Fibroblast of peridontal ligament (primary cell): ENCODE measurements at regions not wholly inside any gene's neighbourhood (a gene's known extent, or its start where the extent isn't known, plus 50 kb on each side); places are given as distances from the start of the nearest gene placed in this dataset.
"Not testable (repeated sequence)": the region's sequence is repeated elsewhere in the genome, so short reads cannot be mapped to it uniquely, and the experiment has no call there.

Experiments
- DNase-seq: peaks from one replicate; pipeline ENCODE4 v3.0.0-alpha.2; 2010; ENCODE audit errors: extremely low read depth

- DNase-seq: no peak
Observed at GRCh38 chr14:104481323-104481722, 98.2 kb upstream of the C14orf180 start.

GRCh38 chr14:104482017-104482416, 97.5 kb upstream of the C14orf180 start:
- DNase-seq: not testable (repeated sequence)

- DNase-seq: no peak
Observed at GRCh38 chr14:104486222-104486923, 93.2 kb upstream of the C14orf180 start.

GRCh38 chr14:104494483-104494882, 85.1 kb upstream of the C14orf180 start:
- no peak for DNase-seq

- DNase-seq: no peak
Observed at GRCh38 chr14:104496095-104496494, 83.5 kb upstream of the C14orf180 start.

- no peak for DNase-seq
Observed at GRCh38 chr14:104499784-104500760, 79.5 kb upstream of the C14orf180 start.

- DNase-seq: no peak
Observed at GRCh38 chr14:104502060-104502459, 77.5 kb upstream of the C14orf180 start.

GRCh38 chr14:104503691-104504090, 75.9 kb upstream of the C14orf180 start:
- no peak for DNase-seq

- DNase-seq: no peak
Observed at GRCh38 chr14:104504172-104504735, 75.3 kb upstream of the C14orf180 start.

GRCh38 chr14:104505085-104506074, 74.2 kb upstream of the C14orf180 start:
- DNase-seq: no peak

GRCh38 chr14:104506461-104507253, 72.9 kb upstream of the C14orf180 start:
- no peak for DNase-seq

- DNase-seq: no peak
Observed at GRCh38 chr14:104507443-104507842, 72.1 kb upstream of the C14orf180 start.

GRCh38 chr14:104509673-104510072, 69.9 kb upstream of the C14orf180 start:
- DNase-seq: no peak

GRCh38 chr14:104510216-104510615, 69.3 kb upstream of the C14orf180 start:
- DNase-seq: no peak

GRCh38 chr14:104510794-104511611, 68.6 kb upstream of the C14orf180 start:
- no peak for DNase-seq

GRCh38 chr14:104512061-104512460, 67.5 kb upstream of the C14orf180 start:
- DNase-seq: no peak

- no peak for DNase-seq
Observed at GRCh38 chr14:104512771-104513640, 66.6 kb upstream of the C14orf180 start.

GRCh38 chr14:104513641-104514046, 65.9 kb upstream of the C14orf180 start:
- DNase-seq: no peak
